ENCODE measurements at regions not wholly inside any gene's neighbourhood (a gene's known extent, or its start where the extent isn't known, plus 50 kb on each side); places are given as distances from the start of the nearest gene placed in this dataset.

GRCh38 chr5:103703617-103704016 lies 141.0 kb upstream of the NUDT12 start:
- TF ChIP-seq CSDC2 (CRISPR knock-in tag; IDR thresholded peaks at IDR 0.05): no peak
- TF ChIP-seq SNAI2 (CRISPR knock-in tag; IDR thresholded peaks at IDR 0.05): no peak
- no peak for TF ChIP-seq ZNF8 (CRISPR knock-in tag; IDR thresholded peaks at IDR 0.05)
- peak; percentile 81 for TF ChIP-seq TSHZ2 (CRISPR knock-in tag; IDR thresholded peaks at IDR 0.05)
- 0 out of 2 replicates have a peak, but pooled peaks have one; percentile 46 for TF ChIP-seq ESRRG (CRISPR knock-in tag; IDR thresholded peaks at IDR 0.05)
- 0 out of 2 replicates have a peak, but pooled peaks have one; percentile 37 for TF ChIP-seq TOX (CRISPR knock-in tag; IDR thresholded peaks at IDR 0.05; ENCODE audit: borderline replicate concordance)
- TF ChIP-seq POU6F1 (CRISPR knock-in tag; IDR thresholded peaks at IDR 0.05; ENCODE audit: borderline replicate concordance, low read depth): no peak; the same call in 1 of the 2 replicates
- no peak for TF ChIP-seq GLIS3 (CRISPR knock-in tag; IDR thresholded peaks at IDR 0.05)
- TF ChIP-seq RARB (CRISPR knock-in tag; IDR thresholded peaks at IDR 0.05): no peak; the same call in 1 of the 2 replicates
- TF ChIP-seq ZC3H10 (CRISPR knock-in tag; IDR thresholded peaks at IDR 0.05): peak; percentile 88
- no peak for TF ChIP-seq ZNF565 (CRISPR knock-in tag; conservative IDR thresholded peaks at IDR 0.05; ENCODE audit: low read depth)
- TF ChIP-seq CSRNP3 (CRISPR knock-in tag; IDR thresholded peaks at IDR 0.05): 0 out of 2 replicates have a peak, but pooled peaks have one; percentile 64
- TF ChIP-seq TCF4 (CRISPR knock-in tag; IDR thresholded peaks at IDR 0.05; ENCODE audit: borderline replicate concordance): no peak
- no peak for TF ChIP-seq ZNF70 (CRISPR knock-in tag; IDR thresholded peaks at IDR 0.05)
- TF ChIP-seq PATZ1 (CRISPR knock-in tag; IDR thresholded peaks at IDR 0.05; ENCODE audit: borderline replicate concordance): no peak
- no peak for TF ChIP-seq BACH2 (CRISPR knock-in tag; IDR thresholded peaks at IDR 0.05; ENCODE audit: borderline replicate concordance)
- 0 out of 2 replicates have a peak, but pooled peaks have one; percentile 71 for TF ChIP-seq OSR1 (CRISPR knock-in tag; IDR thresholded peaks at IDR 0.05)
- TF ChIP-seq ZFP3 (CRISPR knock-in tag; IDR thresholded peaks at IDR 0.05): peak; percentile 75; the same call in 1 of the 2 replicates
- peak; percentile 92 for TF ChIP-seq ISL1 (CRISPR knock-in tag; IDR thresholded peaks at IDR 0.05)
- no peak for TF ChIP-seq ARNTL (CRISPR knock-in tag; IDR thresholded peaks at IDR 0.05; ENCODE audit: borderline replicate concordance, low read depth)
- no peak for TF ChIP-seq ZFP30 (CRISPR knock-in tag; IDR thresholded peaks at IDR 0.05)
- peak; percentile 55; the same call in 1 of the 2 replicates for TF ChIP-seq CREB5 (CRISPR knock-in tag; IDR thresholded peaks at IDR 0.05; ENCODE audit: low read depth)
- no peak for TF ChIP-seq PPARA (CRISPR knock-in tag; IDR thresholded peaks at IDR 0.05; ENCODE audit: borderline replicate concordance)
- ATAC-seq: no peak; the same call in 2 of the 3 replicates

GRCh38 chr5:103693517-103693916 lies 130.9 kb upstream of the NUDT12 start:
- no peak for TF ChIP-seq ZNF70 (CRISPR knock-in tag; IDR thresholded peaks at IDR 0.05)
- no peak for TF ChIP-seq ZFP30 (CRISPR knock-in tag; IDR thresholded peaks at IDR 0.05)
- TF ChIP-seq PPARA (CRISPR knock-in tag; IDR thresholded peaks at IDR 0.05; ENCODE audit: borderline replicate concordance): no peak
- TF ChIP-seq ZFP3 (CRISPR knock-in tag; IDR thresholded peaks at IDR 0.05): no peak
- TF ChIP-seq BACH2 (CRISPR knock-in tag; IDR thresholded peaks at IDR 0.05; ENCODE audit: borderline replicate concordance): no peak
- no peak for TF ChIP-seq CREB5 (CRISPR knock-in tag; IDR thresholded peaks at IDR 0.05; ENCODE audit: low read depth)
- TF ChIP-seq GLIS3 (CRISPR knock-in tag; IDR thresholded peaks at IDR 0.05): no peak
- no peak for TF ChIP-seq POU6F1 (CRISPR knock-in tag; IDR thresholded peaks at IDR 0.05; ENCODE audit: borderline replicate concordance, low read depth)
- no peak for TF ChIP-seq TCF4 (CRISPR knock-in tag; IDR thresholded peaks at IDR 0.05; ENCODE audit: borderline replicate concordance)
- ATAC-seq: no peak
